H1 (cell line): ENCODE measurements at regions not wholly inside any gene's neighbourhood (a gene's known extent, or its start where the extent isn't known, plus 50 kb on each side); places are given as distances from the start of the nearest gene placed in this dataset.

Source experiments
- CTCF ChIA-PET: fragments of 300-600 bp; sonication (Branson Sonifier 250); formaldehyde crosslinking; loops from one replicate; lab custom pipeline; 2021; ENCODE audit not compliant: partially characterized antibody; lab: Charles Lee
- POLR2A ChIA-PET: fragments of 300-600 bp; sonication (Branson Sonifier 250); formaldehyde crosslinking; loops from one replicate; lab custom pipeline; 2021; ENCODE audit warnings: inconsistent platforms; ENCODE audit not compliant: partially characterized antibody; lab: Charles Lee
- DNase-seq, 2 experiments: peaks; one replicate each; pipeline versions ENCODE4 v3.0.0 to v3.0.0-alpha.2; 2010 to 2022; ENCODE audit warnings: low spot score in 2 of 2, low read depth in 1 of 2, mixed read lengths in 1 of 2
- FAIRE-seq: peaks from 2 replicates; lab custom pipeline; 2011; peaks lifted over from hg19 to GRCh38; lab: Jason Lieb, UNC
- H2AFZ ChIP-seq: 2 replicates; pipeline ENCODE4 v1.8.1; 2012; ENCODE audit warnings: low read length, inconsistent platforms
- H2AK5ac ChIP-seq: 2 replicates; pipeline ENCODE4 v1.6.1; 2013; ENCODE audit warnings: low read depth, low read length
- H2BK120ac ChIP-seq: replicated peaks from 2 replicates; pipeline ENCODE3; 2013; ENCODE audit warnings: low read depth, low read length, inconsistent platforms
- H2BK12ac ChIP-seq: 2 replicates; pipeline ENCODE4 v1.6.1; 2013; ENCODE audit warnings: low read depth, low read length
- H2BK15ac ChIP-seq: 2 replicates; pipeline ENCODE4 v1.6.1; 2013; ENCODE audit warnings: low read length
- H2BK20ac ChIP-seq: 2 replicates; pipeline ENCODE4 v1.6.1; 2013; ENCODE audit warnings: low read length
- H2BK5ac ChIP-seq: 2 replicates; pipeline ENCODE4 v1.6.1; 2013; ENCODE audit warnings: low read depth, low read length
- H3K14ac ChIP-seq: 2 replicates; pipeline ENCODE4 v1.6.1; 2013; ENCODE audit warnings: inconsistent platforms; ENCODE audit not compliant: insufficient read length
- H3K18ac ChIP-seq: 2 replicates; pipeline ENCODE4 v1.6.1; 2013; ENCODE audit warnings: low read length; ENCODE audit errors: extremely low read depth
- H3K23ac ChIP-seq: 2 replicates; pipeline ENCODE4 v1.6.1; 2013; ENCODE audit warnings: inconsistent platforms; ENCODE audit not compliant: insufficient read length
- H3K23me2 ChIP-seq: 2 replicates; pipeline ENCODE4 v1.6.1; 2013; ENCODE audit warnings: low read depth, low read length
- H3K27ac ChIP-seq: 2 replicates; pipeline ENCODE4 v1.6.1; 2011; ENCODE audit warnings: low read depth, low read length, inconsistent platforms
- H3K27me3 ChIP-seq, 4 experiments: replicated peaks in 1 of 4; 1 replicate in 1 of 4; 2 replicates in 3 of 4; pipeline versions ENCODE4 v1.6.1 to v1.8.1; 2011 to 2013; ENCODE audit warnings: low read length in 3 of 4, mild to moderate bottlenecking in 3 of 4, inconsistent platforms in 2 of 4, mixed read lengths in 2 of 4, moderate library complexity in 1 of 4; ENCODE audit not compliant: control insufficient read depth in 3 of 4, insufficient read depth in 3 of 4; ENCODE audit errors: extremely low read depth in 1 of 4
- H3K36me3 ChIP-seq, 4 experiments: 2 replicates each; pipeline versions ENCODE4 v1.6.1 to v1.8.1; 2011 to 2013; ENCODE audit warnings: mild to moderate bottlenecking in 4 of 4, low read length in 3 of 4, moderate library complexity in 2 of 4, control low read depth in 1 of 4, inconsistent platforms in 1 of 4; ENCODE audit not compliant: insufficient read depth in 4 of 4, control insufficient read depth in 2 of 4
- H3K4ac ChIP-seq: replicated peaks from 2 replicates; pipeline ENCODE3; 2013; ENCODE audit warnings: low read length, low read depth, mixed read lengths, inconsistent platforms; ENCODE audit not compliant: insufficient read length
- H3K4me1 ChIP-seq, 4 experiments: replicated peaks in 1 of 4; 1 replicate in 1 of 4; 2 replicates in 3 of 4; pipeline versions ENCODE4 v1.6.1 to v1.8.1; 2011 to 2013; ENCODE audit warnings: low read length in 3 of 4, inconsistent platforms in 2 of 4, mixed read lengths in 1 of 4; ENCODE audit not compliant: insufficient read depth in 4 of 4, control insufficient read depth in 3 of 4
- H3K4me2 ChIP-seq, 2 experiments: 2 replicates each; pipeline versions ENCODE4 v1.6.1 to v1.8.1; 2011 to 2013; ENCODE audit warnings: low read depth in 2 of 2, low read length in 2 of 2, control low read depth in 1 of 2, inconsistent platforms in 1 of 2, mild to moderate bottlenecking in 1 of 2; ENCODE audit not compliant: insufficient read depth in 1 of 2
- H3K4me3 ChIP-seq, 4 experiments: fragments of 200-600, 300-600 bp in 1 of 4; sonication (generic), shearing (Covaris generic), sonication (Bioruptor Twin) in 1 of 4; 2 replicates each; pipeline versions ENCODE4 v1.5.1 to v1.8.1; 2011 to 2016; ENCODE audit warnings: low read length in 4 of 4, low read depth in 3 of 4, control low read depth in 2 of 4, inconsistent platforms in 2 of 4, mild to moderate bottlenecking in 2 of 4, mixed read lengths in 1 of 4, moderate library complexity in 1 of 4; ENCODE audit not compliant: insufficient read depth in 2 of 4; ENCODE audit errors: extremely low read depth in 1 of 4
- H3K56ac ChIP-seq: replicated peaks from 2 replicates; pipeline ENCODE3; 2013; ENCODE audit warnings: low read depth, mild to moderate bottlenecking, mixed read lengths, low read length, inconsistent platforms; ENCODE audit not compliant: insufficient read length
- H3K79me1 ChIP-seq: 2 replicates; pipeline ENCODE4 v1.6.1; 2013; ENCODE audit warnings: low read depth, low read length, control low read depth
- H3K79me2 ChIP-seq, 2 experiments: 2 replicates each; pipeline versions ENCODE4 v1.6.1 to v1.8.1; 2012 to 2013; ENCODE audit warnings: low read length in 2 of 2, mild to moderate bottlenecking in 2 of 2, inconsistent platforms in 1 of 2; ENCODE audit not compliant: insufficient read depth in 2 of 2, control insufficient read depth in 1 of 2
- H3K9ac ChIP-seq, 4 experiments: replicated peaks in 1 of 4; 1 replicate in 1 of 4; 2 replicates in 3 of 4; pipeline versions ENCODE4 v1.6.1 to v1.8.1; 2011 to 2013; ENCODE audit warnings: low read depth in 3 of 4, low read length in 3 of 4, control low read depth in 2 of 4, mild to moderate bottlenecking in 2 of 4, moderate library complexity in 2 of 4, inconsistent platforms in 1 of 4; ENCODE audit errors: extremely low read depth in 1 of 4
- H3K9me3 ChIP-seq, 2 experiments: 2 replicates each; pipeline versions ENCODE4 v1.6.1 to v1.8.1; 2012 to 2013; ENCODE audit warnings: mild to moderate bottlenecking in 2 of 2, moderate library complexity in 2 of 2, control low read depth in 1 of 2, inconsistent platforms in 1 of 2, low read depth in 1 of 2, low read length in 1 of 2, mixed read lengths in 1 of 2; ENCODE audit not compliant: insufficient read depth in 2 of 2
- H4K20me1 ChIP-seq, 2 experiments: replicated peaks in 1 of 2; 2 replicates each; pipeline versions ENCODE3 to v1.8.1; 2011 to 2013; ENCODE audit warnings: inconsistent platforms in 2 of 2, low read length in 2 of 2, mild to moderate bottlenecking in 1 of 2; ENCODE audit not compliant: insufficient read depth in 2 of 2, control insufficient read depth in 1 of 2
- H4K5ac ChIP-seq: 2 replicates; pipeline ENCODE4 v1.6.1; 2013; ENCODE audit warnings: low read length, low read depth, mixed read lengths, inconsistent platforms; ENCODE audit not compliant: insufficient read length
- H4K8ac ChIP-seq: 2 replicates; pipeline ENCODE4 v1.8.0; 2013; ENCODE audit warnings: mild to moderate bottlenecking, moderate library complexity, low read length, inconsistent platforms; ENCODE audit not compliant: insufficient read depth; ENCODE audit errors: extremely low read depth
- H4K91ac ChIP-seq: replicated peaks from 2 replicates; pipeline ENCODE3; 2013; ENCODE audit warnings: low read length, mixed read lengths, inconsistent platforms; ENCODE audit not compliant: insufficient read length
- CHD2 ChIP-seq: IDR thresholded peaks from 2 replicates; pipeline ENCODE4 v1.6.1; 2012; ENCODE audit warnings: low read length, improper control_type of control experiment
- KDM1A ChIP-seq: fragments of 200-600, 300-600 bp; sonication (generic); IDR thresholded peaks from 2 replicates; pipeline ENCODE4 v1.7.1; 2016; ENCODE audit warnings: mild to moderate bottlenecking, low read length, borderline replicate concordance

- H2BK12ac ChIP-seq, result no peak overlapping the region
- peaks cover 10 to 13% of the 10 kb centered on the region in 2 experiments; a peak in 2 of 4 replicates for H3K9me3 ChIP-seq
- H3K4me1 ChIP-seq, result 0 out of 7 replicates have a peak, but pooled peaks cover 0 to 2% (median 0%) of the 10 kb centered on the region in 4 experiments
- no peak overlapping the region for H3K56ac ChIP-seq
- no peak overlapping the region for H4K8ac ChIP-seq
- H3K14ac ChIP-seq, result no peak overlapping the region
- peaks cover 0 to 3% (median 0%) of the 10 kb centered on the region in 4 experiments; a peak in 2 of 8 replicates for H3K36me3 ChIP-seq
- no peak overlapping the region for H4K91ac ChIP-seq
- H2BK120ac ChIP-seq, result no peak overlapping the region
- no peaks in the 10 kb centered on the region for H4K20me1 ChIP-seq
- no peak overlapping the region for H4K5ac ChIP-seq
- no peaks in the 10 kb centered on the region for H3K27me3 ChIP-seq
- H2BK15ac ChIP-seq, result no peak overlapping the region
- no peaks in the 10 kb centered on the region for H3K23me2 ChIP-seq
- no peak overlapping the region for H3K4ac ChIP-seq
- no peak overlapping the region for H3K4me2 ChIP-seq
- DNase-seq (no peak), FAIRE-seq (no peak)
- no peak overlapping the region for H3K18ac ChIP-seq
- CTCF ChIA-PET, result interaction anchor here (0.8 to 4.1 kb wide), 7 partner anchors 9 to 198 kb away, joined by 3 to 52 read pairs (median 9); no protein-coding TSS in a partner anchor
- H3K9ac ChIP-seq, result no peak overlapping the region
- no peak overlapping the region for H3K4me3 ChIP-seq
- no peak overlapping the region for H3K23ac ChIP-seq
- no peaks in the 10 kb centered on the region for H3K79me2 ChIP-seq
- no peaks in the 10 kb centered on the region for H3K79me1 ChIP-seq
- no peak overlapping the region for H2BK20ac ChIP-seq
- H3K27ac ChIP-seq, result no peak overlapping the region
- H2AFZ ChIP-seq, result no peak overlapping the region
- TF ChIP-seq CHD2, result no peak
- peak; percentile 76 for TF ChIP-seq KDM1A
- H2BK5ac ChIP-seq, result no peak overlapping the region
- no peak overlapping the region for H2AK5ac ChIP-seq
- POLR2A ChIA-PET, result no interaction called here
These were observed 171.1 kb upstream of the LYZL1 start for GRCh38 chr10:29117781-29118180.
